DMS114 treated with DMSO at 0.1 percent for 48 hours (cell line): ENCODE measurements at regions not wholly inside any gene's neighbourhood (a gene's known extent, or its start where the extent isn't known, plus 50 kb on each side); places are given as distances from the start of the nearest gene placed in this dataset.

Source experiments
- DNase-seq: peaks from one replicate; lab custom pipeline; 2025; ENCODE audit not compliant: unreplicated experiment; lab: John Stamatoyannopoulos, UW

GRCh38 chr11:133787379-133788141, 57.8 kb downstream of the SPATA19 start:
- no peak for DNase-seq

GRCh38 chr11:133785795-133786340, 59.4 kb downstream of the SPATA19 start:
- no peak for DNase-seq

GRCh38 chr11:133784359-133784758, 61.0 kb downstream of the SPATA19 start:
- DNase-seq = no peak

- no peak for DNase-seq
These were observed 63.1 kb downstream of the SPATA19 start for GRCh38 chr11:133782116-133782725.

- no peak for DNase-seq
These were observed 67.2 kb downstream of the SPATA19 start for GRCh38 chr11:133778161-133778560.

- DNase-seq = no peak
These were observed 68.5 kb downstream of the SPATA19 start for GRCh38 chr11:133776671-133777367.

GRCh38 chr11:133762538-133762937, 82.8 kb downstream of the SPATA19 start:
- DNase-seq = no peak

GRCh38 chr11:133753150-133753549, 92.2 kb downstream of the SPATA19 start:
- no peak for DNase-seq

- no peak for DNase-seq
These were observed 95.5 kb downstream of the SPATA19 start for GRCh38 chr11:133749841-133750240.

GRCh38 chr11:133747409-133747808, 97.9 kb downstream of the SPATA19 start:
- no peak for DNase-seq

GRCh38 chr11:133746663-133747306, 98.5 kb downstream of the SPATA19 start:
- DNase-seq = no peak

GRCh38 chr11:133745791-133746190, 99.5 kb downstream of the SPATA19 start:
- DNase-seq = no peak

- DNase-seq = no peak
These were observed 103.0 kb downstream of the SPATA19 start for GRCh38 chr11:133742353-133742752.

- DNase-seq = no peak
These were observed 104.3 kb downstream of the SPATA19 start for GRCh38 chr11:133740963-133741362.

- DNase-seq = no peak
These were observed 105.8 kb downstream of the SPATA19 start for GRCh38 chr11:133739481-133739880.

- DNase-seq = no peak
These were observed 106.7 kb downstream of the SPATA19 start for GRCh38 chr11:133738624-133739023.

GRCh38 chr11:133733631-133734030, 111.7 kb downstream of the SPATA19 start:
- DNase-seq = no peak

GRCh38 chr11:133732109-133732674, 113.1 kb downstream of the SPATA19 start:
- no peak for DNase-seq

- DNase-seq = no peak
These were observed 117.5 kb downstream of the SPATA19 start for GRCh38 chr11:133727774-133728173.

- no peak for DNase-seq
These were observed 118.8 kb downstream of the SPATA19 start for GRCh38 chr11:133726542-133726941.

- DNase-seq = no peak
These were observed 121.2 kb downstream of the SPATA19 start for GRCh38 chr11:133724116-133724515.
